Neural cell (in vitro differentiated cells): ENCODE measurements at regions not wholly inside any gene's neighbourhood (a gene's known extent, or its start where the extent isn't known, plus 50 kb on each side); places are given as distances from the start of the nearest gene placed in this dataset.

ENCODE experiments used
- H2AFZ ChIP-seq: fragments of 200-600, 300-800 bp; sonication (generic), shearing (Covaris generic); 2 replicates; pipeline ENCODE4 v1.6.0; 2014; ENCODE audit warnings: low read depth, mild to moderate bottlenecking, antibody characterized with exemption, low read length, moderate library complexity
- H3F3A ChIP-seq: fragments of 200-600 bp; shearing (Covaris generic); 2 replicates; pipeline ENCODE4 v1.6.1; 2016; ENCODE audit warnings: mild to moderate bottlenecking, moderate library complexity, mixed read lengths, antibody characterized with exemption, low read length; ENCODE audit not compliant: insufficient read depth, poor library complexity, severe bottlenecking
- H3K27ac ChIP-seq: fragments of 200-600, 300-800 bp; sonication (generic), shearing (Covaris generic); 2 replicates; pipeline ENCODE4 v1.5.1; 2014; ENCODE audit warnings: mild to moderate bottlenecking, low read length, moderate library complexity
- H3K27me3 ChIP-seq: fragments of 300-800, 200-600 bp; sonication (generic), shearing (Covaris generic); 2 replicates; pipeline ENCODE4 v1.6.0; 2014; ENCODE audit warnings: mild to moderate bottlenecking, low read depth, low read length, moderate library complexity; ENCODE audit not compliant: insufficient read depth
- H3K36me3 ChIP-seq: fragments of 300-800, 200-600 bp; sonication (generic), shearing (Covaris generic); 2 replicates; pipeline ENCODE4 v1.5.1; 2014; ENCODE audit warnings: mild to moderate bottlenecking, antibody characterized with exemption, low read length, moderate library complexity; ENCODE audit not compliant: insufficient read depth
- H3K4me2 ChIP-seq: fragments of 300-800, 200-600 bp; sonication (generic), shearing (Covaris generic); 2 replicates; pipeline ENCODE4 v1.6.0; 2014; ENCODE audit warnings: mild to moderate bottlenecking, low read length
- H3K4me3 ChIP-seq: fragments of 300-800, 200-600 bp; sonication (generic), shearing (Covaris generic); 2 replicates; pipeline ENCODE4 v1.5.1; 2014; ENCODE audit warnings: mild to moderate bottlenecking, low read length, moderate library complexity
- H3K79me2 ChIP-seq: fragments of 200-600 bp; shearing (Covaris generic); replicated peaks from 2 replicates; pipeline ENCODE4 v1.6.0; 2014; ENCODE audit warnings: mild to moderate bottlenecking, low read length, moderate library complexity; ENCODE audit not compliant: insufficient read depth
- H3K9ac ChIP-seq: fragments of 300-800, 200-600 bp; sonication (generic), shearing (Covaris generic); 2 replicates; pipeline ENCODE4 v1.6.1; 2016; ENCODE audit warnings: mild to moderate bottlenecking, low read length, mixed read lengths
- H3K9me2 ChIP-seq: fragments of 200-600 bp; shearing (Covaris generic); 2 replicates; pipeline ENCODE4 v1.6.1; 2016; ENCODE audit warnings: mild to moderate bottlenecking, low read length, mixed read lengths; ENCODE audit not compliant: insufficient read depth
- H3K9me3 ChIP-seq: fragments of 200-600, 300-800 bp; sonication (generic), shearing (Covaris generic); 2 replicates; pipeline ENCODE4 v1.6.1; 2016; ENCODE audit warnings: mild to moderate bottlenecking, mixed run types, low read length, moderate library complexity, mixed read lengths
- H4K20me1 ChIP-seq: fragments of 200-600 bp; shearing (Covaris generic); 2 replicates; pipeline ENCODE4 v1.6.1; 2016; ENCODE audit warnings: mild to moderate bottlenecking, mixed run types; ENCODE audit not compliant: insufficient read depth
- CTCF ChIP-seq: fragments of 450-650 bp; IDR thresholded peaks from 2 replicates; pipeline ENCODE4 v1.5.1; 2014; ENCODE audit warnings: antibody characterized with exemption, mild to moderate bottlenecking, moderate library complexity; ENCODE audit not compliant: poor library complexity, severe bottlenecking
- EP300 ChIP-seq: fragments of 450-650 bp; conservative IDR thresholded peaks from 2 replicates; pipeline ENCODE4 v1.6.1; 2014; ENCODE audit warnings: antibody characterized with exemption, mild to moderate bottlenecking, moderate library complexity; ENCODE audit not compliant: poor library complexity, severe bottlenecking
- EZH2 ChIP-seq: fragments of 200-600, 300-800 bp; shearing (Covaris generic), sonication (generic); IDR thresholded peaks from 2 replicates; pipeline ENCODE4 v1.6.1; 2014; ENCODE audit warnings: antibody characterized with exemption, low read length, borderline replicate concordance, mild to moderate bottlenecking; ENCODE audit not compliant: insufficient read depth, poor library complexity, severe bottlenecking
- MXI1 ChIP-seq: fragments of 450-650 bp; conservative IDR thresholded peaks from 2 replicates; pipeline ENCODE4 v1.6.1; 2014; ENCODE audit warnings: antibody characterized with exemption, mild to moderate bottlenecking; ENCODE audit not compliant: poor library complexity, severe bottlenecking
- POLR2AphosphoS5 ChIP-seq: IDR thresholded peaks from 2 replicates; pipeline ENCODE4 v1.6.1; 2012
- RAD21 ChIP-seq: fragments of 450-650 bp; conservative IDR thresholded peaks from 2 replicates; pipeline ENCODE4 v1.6.1; 2014; ENCODE audit warnings: antibody characterized with exemption, mild to moderate bottlenecking, moderate library complexity
- SMC3 ChIP-seq: fragments of 450-650 bp; conservative IDR thresholded peaks from 2 replicates; pipeline ENCODE4 v1.6.1; 2014; ENCODE audit warnings: antibody characterized with exemption, mild to moderate bottlenecking, moderate library complexity; ENCODE audit not compliant: poor library complexity
- TAF1 ChIP-seq: IDR thresholded peaks from 2 replicates; pipeline ENCODE4 v1.6.1; 2012; ENCODE audit warnings: low read depth
- TF ChIP-seq, protein P1 (sequence below): IDR thresholded peaks from 2 replicates; pipeline ENCODE4 v1.6.1; 2012; ENCODE audit warnings: borderline replicate concordance

DNA sequence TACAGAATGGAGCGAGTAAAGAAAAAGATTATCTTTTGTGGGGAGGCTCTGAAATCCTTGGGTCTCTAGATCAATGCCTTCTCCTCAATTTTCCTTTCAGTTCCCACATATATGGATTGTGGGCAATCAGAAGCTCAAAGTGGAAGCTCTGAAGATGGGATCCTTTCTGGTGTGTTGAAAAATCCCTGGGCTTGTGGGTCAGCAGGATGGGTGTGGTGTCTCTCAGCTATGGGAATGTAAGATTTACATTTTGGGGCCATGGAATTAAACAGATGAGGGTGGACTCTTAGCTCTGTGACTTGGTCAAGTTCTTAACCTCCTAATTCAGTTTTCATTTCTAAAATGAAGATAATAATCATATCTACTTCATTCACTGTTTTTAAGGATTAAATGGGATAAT, 231.9 kb upstream of the CA10 start:
- Histone ChIP-seq H3K9ac (no peak overlapping the region), H3K4me3 (no peak overlapping the region), H3F3A (no peaks in the 10 kb centered on the region), H3K36me3 (no peaks in the 10 kb centered on the region), H3K9me3 (no peaks in the 10 kb centered on the region), H3K27ac (no peak overlapping the region), H3K9me2 (no peaks in the 10 kb centered on the region), H4K20me1 (no peaks in the 10 kb centered on the region), H3K4me2 (no peak overlapping the region), H2AFZ (no peak overlapping the region), H3K27me3 (no peaks in the 10 kb centered on the region), H3K79me2 (no peaks in the 10 kb centered on the region)
- TF ChIP-seq EZH2 (no peak), MXI1 (no peak), CTCF (no peak), SMC3 (no peak), EP300 (no peak), RAD21 (no peak), POLR2AphosphoS5 (no peak), TAF1 (no peak)
- TF ChIP-seq, protein P1, sequence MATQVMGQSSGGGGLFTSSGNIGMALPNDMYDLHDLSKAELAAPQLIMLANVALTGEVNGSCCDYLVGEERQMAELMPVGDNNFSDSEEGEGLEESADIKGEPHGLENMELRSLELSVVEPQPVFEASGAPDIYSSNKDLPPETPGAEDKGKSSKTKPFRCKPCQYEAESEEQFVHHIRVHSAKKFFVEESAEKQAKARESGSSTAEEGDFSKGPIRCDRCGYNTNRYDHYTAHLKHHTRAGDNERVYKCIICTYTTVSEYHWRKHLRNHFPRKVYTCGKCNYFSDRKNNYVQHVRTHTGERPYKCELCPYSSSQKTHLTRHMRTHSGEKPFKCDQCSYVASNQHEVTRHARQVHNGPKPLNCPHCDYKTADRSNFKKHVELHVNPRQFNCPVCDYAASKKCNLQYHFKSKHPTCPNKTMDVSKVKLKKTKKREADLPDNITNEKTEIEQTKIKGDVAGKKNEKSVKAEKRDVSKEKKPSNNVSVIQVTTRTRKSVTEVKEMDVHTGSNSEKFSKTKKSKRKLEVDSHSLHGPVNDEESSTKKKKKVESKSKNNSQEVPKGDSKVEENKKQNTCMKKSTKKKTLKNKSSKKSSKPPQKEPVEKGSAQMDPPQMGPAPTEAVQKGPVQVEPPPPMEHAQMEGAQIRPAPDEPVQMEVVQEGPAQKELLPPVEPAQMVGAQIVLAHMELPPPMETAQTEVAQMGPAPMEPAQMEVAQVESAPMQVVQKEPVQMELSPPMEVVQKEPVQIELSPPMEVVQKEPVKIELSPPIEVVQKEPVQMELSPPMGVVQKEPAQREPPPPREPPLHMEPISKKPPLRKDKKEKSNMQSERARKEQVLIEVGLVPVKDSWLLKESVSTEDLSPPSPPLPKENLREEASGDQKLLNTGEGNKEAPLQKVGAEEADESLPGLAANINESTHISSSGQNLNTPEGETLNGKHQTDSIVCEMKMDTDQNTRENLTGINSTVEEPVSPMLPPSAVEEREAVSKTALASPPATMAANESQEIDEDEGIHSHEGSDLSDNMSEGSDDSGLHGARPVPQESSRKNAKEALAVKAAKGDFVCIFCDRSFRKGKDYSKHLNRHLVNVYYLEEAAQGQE: no peak

- Histone ChIP-seq H3K9me3 (no peaks in the 10 kb centered on the region), H3K36me3 (no peaks in the 10 kb centered on the region), H4K20me1 (no peaks in the 10 kb centered on the region), H2AFZ (no peak overlapping the region), H3K4me3 (no peak overlapping the region), H3K79me2 (no peaks in the 10 kb centered on the region), H3K4me2 (no peak overlapping the region), H3K27ac (no peak overlapping the region), H3K27me3 (no peaks in the 10 kb centered on the region), H3K9me2 (no peaks in the 10 kb centered on the region), H3K9ac (no peak overlapping the region), H3F3A (no peaks in the 10 kb centered on the region)
- TF ChIP-seq RAD21 (no peak), SMC3 (no peak), CTCF (no peak), EZH2 (no peak), MXI1 (no peak)
- TF ChIP-seq, protein P1: no peak
Observed at GRCh38 chr17:52389632-52390031, 231.1 kb upstream of the CA10 start.
